Iris pigment epithelial cell (primary cell): ENCODE measurements at regions not wholly inside any gene's neighbourhood (a gene's known extent, or its start where the extent isn't known, plus 50 kb on each side); places are given as distances from the start of the nearest gene placed in this dataset.
"Not testable (repeated sequence)": the region's sequence is repeated elsewhere in the genome, so short reads cannot be mapped to it uniquely, and the experiment has no call there.

Experiments
- DNase-seq: peaks from one replicate; pipeline ENCODE4 v3.0.0-alpha.2; 2011; ENCODE audit warnings: low read depth

- no peak for DNase-seq
Observed at GRCh38 chr11:91310085-91310484, 914.5 kb upstream of the FAT3 start.

- no peak for DNase-seq
Observed at GRCh38 chr11:91308069-91308468, 916.5 kb upstream of the FAT3 start.

- no peak for DNase-seq
Observed at GRCh38 chr11:91305402-91305801, 919.2 kb upstream of the FAT3 start.

- no peak for DNase-seq
Observed at GRCh38 chr11:91303749-91304148, 920.9 kb upstream of the FAT3 start.

- peak; percentile 30 for DNase-seq
Observed at GRCh38 chr11:91299980-91300379, 924.6 kb upstream of the FAT3 start.

- DNase-seq, result peak; percentile 9
Observed at GRCh38 chr11:91296629-91297028, 928.0 kb upstream of the FAT3 start.

- DNase-seq, result no peak
Observed at GRCh38 chr11:91295591-91295990, 929.0 kb upstream of the FAT3 start.

- no peak for DNase-seq
Observed at GRCh38 chr11:91293119-91293518, 931.5 kb upstream of the FAT3 start.

GRCh38 chr11:91272089-91272488 lies 952.5 kb upstream of the FAT3 start:
- DNase-seq, result no peak

- DNase-seq, result not testable (repeated sequence)
Observed at GRCh38 chr11:91268512-91269295, 955.9 kb upstream of the FAT3 start.

- DNase-seq, result peak; percentile 8
Observed at GRCh38 chr11:91265946-91266345, 958.7 kb upstream of the FAT3 start.

GRCh38 chr11:91264481-91264880 lies 960.1 kb upstream of the FAT3 start:
- no peak for DNase-seq

GRCh38 chr11:91263496-91264365 lies 960.9 kb upstream of the FAT3 start:
- DNase-seq, result no peak

GRCh38 chr11:91261513-91261912 lies 963.1 kb upstream of the FAT3 start:
- DNase-seq, result no peak

GRCh38 chr11:91258876-91259275 lies 965.7 kb upstream of the FAT3 start:
- no peak for DNase-seq

- no peak for DNase-seq
Observed at GRCh38 chr11:91257667-91258066, 967.0 kb upstream of the FAT3 start.

- DNase-seq, result peak; percentile 37
Observed at GRCh38 chr11:91248199-91248807, 976.3 kb upstream of the FAT3 start.

GRCh38 chr11:91247009-91247735 lies 977.4 kb upstream of the FAT3 start:
- no peak for DNase-seq

- DNase-seq, result no peak
Observed at GRCh38 chr11:91244912-91245311, 979.7 kb upstream of the FAT3 start.

GRCh38 chr11:91243630-91244029 lies 981.0 kb upstream of the FAT3 start:
- peak; percentile 42 for DNase-seq

- peak; percentile 9 for DNase-seq
Observed at GRCh38 chr11:91243051-91243450, 981.6 kb upstream of the FAT3 start.

GRCh38 chr11:91241226-91241625 lies 983.4 kb upstream of the FAT3 start:
- no peak for DNase-seq
